Mesothelial cell of epicardium (in vitro differentiated cells): ENCODE measurements at regions not wholly inside any gene's neighbourhood (a gene's known extent, or its start where the extent isn't known, plus 50 kb on each side); places are given as distances from the start of the nearest gene placed in this dataset.

Source experiments
- DNase-seq, 2 experiments: peaks; one replicate each; pipeline ENCODE4 v3.0.0; 2021; ENCODE audit warnings: low spot score in 2 of 2; ENCODE audit not compliant: unreplicated experiment in 2 of 2
- H3K27ac Mint-ChIP-seq: 2 replicates; pipeline ENCODE4 v1.8.0; 2021; ENCODE audit warnings: mixed read lengths
- H3K27me3 Mint-ChIP-seq: 2 replicates; pipeline ENCODE4 v1.8.0; 2021; ENCODE audit warnings: low read depth, mixed read lengths
- H3K36me3 Mint-ChIP-seq: 2 replicates; pipeline ENCODE4 v1.8.0; 2021; ENCODE audit warnings: mixed read lengths
- H3K4me1 Mint-ChIP-seq: 2 replicates; pipeline ENCODE4 v1.8.0; 2021; ENCODE audit warnings: mixed read lengths
- H3K4me3 Mint-ChIP-seq: 2 replicates; pipeline ENCODE4 v1.8.0; 2021; ENCODE audit warnings: mild to moderate bottlenecking, moderate library complexity, mixed read lengths
- H3K9me3 Mint-ChIP-seq: 2 replicates; pipeline ENCODE4 v1.8.0; 2021; ENCODE audit warnings: mixed read lengths
- CTCF ChIP-seq: fragments of 200-600 bp; sonication (generic); IDR thresholded peaks from one replicate; pipeline ENCODE4 v1.5.0; 2021; ENCODE audit warnings: antibody characterized with exemption; ENCODE audit not compliant: unreplicated experiment

GRCh38 chr6:20313960-20314530 is 87.6 kb upstream of the E2F3 start:
- Mint-ChIP-seq H3K4me3 (no peak overlapping the region), H3K27me3 (peaks cover 4% of the 10 kb centered on the region), H3K27ac (no peak overlapping the region), H3K36me3 (no peaks in the 10 kb centered on the region), H3K9me3 (peaks cover 9% of the 10 kb centered on the region), H3K4me1 (peaks cover 3% of the 10 kb centered on the region)
- no peak for DNase-seq
- TF ChIP-seq CTCF: no peak

- Mint-ChIP-seq H3K36me3 (no peaks in the 10 kb centered on the region), H3K9me3 (peaks cover 8% of the 10 kb centered on the region), H3K27me3 (peaks cover 4% of the 10 kb centered on the region), H3K4me3 (no peak overlapping the region), H3K4me1 (peaks cover 3% of the 10 kb centered on the region), H3K27ac (no peak overlapping the region)
- TF ChIP-seq CTCF: no peak
- DNase-seq: no peak
Observed at GRCh38 chr6:20314866-20315845, 86.5 kb upstream of the E2F3 start.

- Mint-ChIP-seq H3K9me3 (peaks cover 9% of the 10 kb centered on the region), H3K36me3 (no peaks in the 10 kb centered on the region), H3K27ac (no peak overlapping the region), H3K4me1 (peaks cover 3% of the 10 kb centered on the region), H3K4me3 (no peak overlapping the region), H3K27me3 (peaks cover 4% of the 10 kb centered on the region)
- TF ChIP-seq CTCF: no peak
- DNase-seq: no peak
Observed at GRCh38 chr6:20317430-20317829, 84.2 kb upstream of the E2F3 start.

- no peak for DNase-seq
- Mint-ChIP-seq H3K27me3 (no peaks in the 10 kb centered on the region), H3K4me1 (peaks cover under 1% of the 10 kb centered on the region), H3K27ac (no peak overlapping the region), H3K36me3 (no peaks in the 10 kb centered on the region), H3K4me3 (no peak overlapping the region), H3K9me3 (peaks cover 9% of the 10 kb centered on the region)
- TF ChIP-seq CTCF: no peak
Observed at GRCh38 chr6:20318851-20319387, 82.8 kb upstream of the E2F3 start.

- Mint-ChIP-seq H3K27ac (no peak overlapping the region), H3K9me3 (peaks cover 9% of the 10 kb centered on the region), H3K36me3 (no peaks in the 10 kb centered on the region), H3K4me3 (no peak overlapping the region), H3K4me1 (no peaks in the 10 kb centered on the region), H3K27me3 (no peaks in the 10 kb centered on the region)
- no peak for DNase-seq
- TF ChIP-seq CTCF: no peak
Observed at GRCh38 chr6:20319520-20320357, 81.9 kb upstream of the E2F3 start.
